ENCODE measurements at regions not wholly inside any gene's neighbourhood (a gene's known extent, or its start where the extent isn't known, plus 50 kb on each side); places are given as distances from the start of the nearest gene placed in this dataset.
"Not testable (repeated sequence)": the region's sequence is repeated elsewhere in the genome, so short reads cannot be mapped to it uniquely, and the experiment has no call there.

DNA sequence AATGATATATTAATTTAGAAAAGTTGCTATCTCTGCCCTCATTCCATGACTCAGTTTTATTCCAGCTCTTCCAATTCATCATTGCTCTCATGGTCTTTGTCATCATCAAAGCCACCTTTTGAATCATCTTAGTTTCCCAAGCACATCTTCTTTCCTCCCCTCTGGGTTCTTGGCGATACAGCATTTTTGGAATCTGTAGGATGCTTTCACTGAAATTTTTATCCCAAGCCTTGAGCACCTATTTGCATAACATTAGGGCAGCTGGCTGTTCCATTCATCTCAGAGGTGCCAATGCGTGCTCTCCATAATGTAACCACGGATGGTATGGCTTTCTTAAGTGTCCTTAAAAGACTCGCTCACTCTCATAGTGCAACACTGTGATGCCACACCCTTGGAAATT is 100.4 kb downstream of the SNX5 start:
- DNase-seq (no peak), ATAC-seq (no peak)
- Mint-ChIP-seq H3K4me1 (ENCODE audit: low read depth) (peaks cover 10% of the 10 kb centered on the region), H3K4me3 (no peak overlapping the region), H3K36me3 (ENCODE audit: insufficient read depth) (no peaks in the 10 kb centered on the region), H3K9me3 (no peaks in the 10 kb centered on the region), H3K27me3 (ENCODE audit: low read depth) (peaks cover 4% of the 10 kb centered on the region)

DNA sequence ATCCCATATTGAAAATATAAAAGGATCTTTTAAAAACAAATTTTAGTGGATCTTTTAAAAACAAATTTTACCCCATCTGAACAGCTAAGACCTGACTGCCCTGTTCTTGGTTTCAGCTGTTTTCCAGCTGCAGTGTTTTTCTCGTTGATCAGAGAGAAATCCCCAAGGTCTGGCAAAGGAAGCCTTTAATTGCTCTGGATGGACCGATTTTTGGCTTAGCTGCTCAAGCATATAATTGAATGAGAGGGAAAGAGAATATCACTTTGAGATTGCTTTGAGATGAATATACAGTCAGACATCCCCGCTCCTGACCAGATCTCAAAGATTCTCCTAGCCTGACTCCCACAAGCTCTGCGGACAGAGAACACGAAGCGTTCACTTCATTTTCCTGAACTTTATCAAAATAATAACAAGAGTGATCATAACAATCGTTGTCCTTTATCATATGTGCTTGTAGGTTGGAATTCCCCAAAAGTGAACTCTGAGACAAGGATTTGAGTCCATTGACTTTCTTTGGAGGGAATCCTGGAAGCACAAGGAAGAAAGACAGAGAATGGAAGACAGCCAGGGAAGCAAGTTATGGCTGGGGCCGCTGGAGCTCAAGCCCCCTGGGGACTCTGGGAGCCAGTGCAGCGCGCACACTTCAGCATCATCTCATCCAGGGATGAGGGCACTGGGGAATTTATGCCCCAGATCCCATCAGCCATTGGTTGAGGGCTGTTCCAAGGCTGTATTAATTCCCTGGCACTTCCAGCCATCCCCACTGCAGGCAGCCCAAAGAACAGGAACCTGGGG is 101.3 kb downstream of the SNX5 start:
- Mint-ChIP-seq H3K4me1 (ENCODE audit: low read depth) (peaks cover 8% of the 10 kb centered on the region), H3K27me3 (ENCODE audit: low read depth) (peaks cover 4% of the 10 kb centered on the region), H3K4me3 (no peak overlapping the region), H3K36me3 (ENCODE audit: insufficient read depth) (no peaks in the 10 kb centered on the region), H3K9me3 (no peaks in the 10 kb centered on the region)
- no peak for DNase-seq
- no peak for ATAC-seq

DNA sequence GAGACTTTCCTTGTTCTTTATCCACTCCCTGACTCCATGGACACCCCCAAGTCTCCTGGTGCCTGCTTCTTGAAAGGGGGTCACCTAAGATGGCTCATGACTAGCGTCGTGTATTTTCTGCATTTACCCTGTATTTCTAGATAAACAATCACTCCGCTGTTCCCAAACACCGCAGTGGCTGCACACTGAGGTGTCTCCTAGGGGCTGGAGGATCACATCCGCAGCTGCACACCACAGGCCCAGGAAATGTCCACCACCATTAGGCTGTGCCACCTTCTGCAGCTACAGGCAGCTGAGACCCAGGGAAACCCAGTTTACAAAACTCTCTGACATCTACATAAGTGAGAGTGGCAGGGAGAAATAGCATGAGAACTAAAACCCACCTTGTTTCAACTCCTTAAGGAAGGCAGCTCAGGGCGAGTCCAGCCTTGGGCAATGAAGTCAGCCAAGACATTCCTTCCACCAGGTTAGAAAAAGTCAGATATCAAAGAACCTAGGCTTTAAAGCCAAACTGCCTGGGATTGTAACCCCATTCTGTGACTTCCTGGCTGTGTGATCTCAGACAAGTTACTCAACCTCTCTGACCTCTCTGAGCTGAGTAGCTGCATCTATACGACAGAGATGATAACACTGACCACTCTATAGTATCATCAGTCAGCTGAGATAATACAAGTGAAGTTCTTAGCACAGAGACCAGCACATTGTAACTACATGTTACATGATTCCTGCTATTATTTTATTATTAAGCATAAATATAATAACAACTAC is 102.2 kb downstream of the SNX5 start:
- H3K4me1 Mint-ChIP-seq (ENCODE audit: low read depth) = peaks cover 2% of the 10 kb centered on the region
- H3K27me3 Mint-ChIP-seq (ENCODE audit: low read depth) = peaks cover 3% of the 10 kb centered on the region
- no peak overlapping the region for H3K4me3 Mint-ChIP-seq
- DNase-seq (no peak), ATAC-seq (no peak)
- no peaks in the 10 kb centered on the region for H3K9me3 Mint-ChIP-seq
- H3K36me3 Mint-ChIP-seq (ENCODE audit: insufficient read depth) = no peaks in the 10 kb centered on the region

DNA sequence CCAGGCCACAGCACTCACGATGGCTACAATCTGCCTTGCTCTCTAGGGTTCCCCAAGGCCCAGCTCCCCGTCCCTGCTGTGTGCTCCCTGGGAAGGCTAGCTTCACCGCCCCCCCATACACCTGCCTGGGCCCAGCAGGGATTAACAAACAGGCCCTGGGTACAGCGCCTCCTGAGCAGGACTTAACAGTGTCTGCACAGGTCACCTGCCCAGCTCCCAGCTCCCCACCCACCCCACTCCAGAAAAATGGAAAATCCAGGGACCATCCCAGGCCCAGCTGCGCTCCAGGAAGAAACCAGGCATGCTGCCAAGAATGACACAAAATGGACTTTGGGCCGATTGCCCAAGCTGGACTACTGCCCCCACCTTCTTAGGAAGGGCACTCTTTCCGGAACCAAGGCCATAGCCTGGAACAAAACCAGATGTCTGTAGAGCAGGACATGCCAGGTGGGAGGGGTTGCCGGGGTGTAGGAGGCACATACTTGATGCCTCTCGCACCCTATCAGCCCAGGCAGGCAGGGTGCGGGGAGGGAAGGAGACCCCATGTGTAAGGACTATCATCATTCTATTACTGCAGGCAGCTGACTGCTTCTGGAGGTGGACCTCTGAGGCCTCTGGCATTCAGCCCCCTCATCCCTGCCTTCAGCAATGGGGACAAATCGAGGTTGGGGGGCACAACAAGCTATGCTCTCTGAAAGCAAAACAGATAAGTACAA is 104.9 kb downstream of the SNX5 start:
- DNase-seq (no peak), ATAC-seq (no peak)
- H3K4me3 Mint-ChIP-seq = no peak overlapping the region
- H3K9me3 Mint-ChIP-seq = no peaks in the 10 kb centered on the region
- peaks cover 17% of the 10 kb centered on the region for H3K4me1 Mint-ChIP-seq (ENCODE audit: low read depth)
- H3K27me3 Mint-ChIP-seq (ENCODE audit: low read depth) = peaks cover 3% of the 10 kb centered on the region
- no peaks in the 10 kb centered on the region for H3K36me3 Mint-ChIP-seq (ENCODE audit: insufficient read depth)

DNA sequence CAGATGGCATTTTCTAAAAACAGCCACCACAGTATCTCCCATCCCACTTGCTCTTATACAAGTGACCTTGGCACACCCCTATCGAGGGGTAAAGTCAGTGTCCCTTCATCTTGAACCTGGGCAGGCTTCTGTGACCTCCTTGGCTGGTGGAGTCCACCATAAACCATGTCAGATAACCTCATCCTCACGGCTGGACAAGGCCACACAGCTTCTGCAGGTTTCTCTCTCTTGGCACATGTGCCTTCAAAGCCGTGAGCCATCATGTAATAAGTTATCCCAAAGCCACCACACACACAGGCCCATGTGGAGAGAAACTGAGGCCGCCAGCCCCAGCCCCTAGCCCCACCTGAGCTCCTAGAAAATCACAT is 105.4 kb downstream of the SNX5 start:
- no peaks in the 10 kb centered on the region for H3K9me3 Mint-ChIP-seq
- ATAC-seq (no peak), DNase-seq (no peak)
- H3K36me3 Mint-ChIP-seq (ENCODE audit: insufficient read depth) = no peaks in the 10 kb centered on the region
- H3K27me3 Mint-ChIP-seq (ENCODE audit: low read depth) = peaks cover 3% of the 10 kb centered on the region
- no peak overlapping the region for H3K4me3 Mint-ChIP-seq
- peaks cover 19% of the 10 kb centered on the region for H3K4me1 Mint-ChIP-seq (ENCODE audit: low read depth)

DNA sequence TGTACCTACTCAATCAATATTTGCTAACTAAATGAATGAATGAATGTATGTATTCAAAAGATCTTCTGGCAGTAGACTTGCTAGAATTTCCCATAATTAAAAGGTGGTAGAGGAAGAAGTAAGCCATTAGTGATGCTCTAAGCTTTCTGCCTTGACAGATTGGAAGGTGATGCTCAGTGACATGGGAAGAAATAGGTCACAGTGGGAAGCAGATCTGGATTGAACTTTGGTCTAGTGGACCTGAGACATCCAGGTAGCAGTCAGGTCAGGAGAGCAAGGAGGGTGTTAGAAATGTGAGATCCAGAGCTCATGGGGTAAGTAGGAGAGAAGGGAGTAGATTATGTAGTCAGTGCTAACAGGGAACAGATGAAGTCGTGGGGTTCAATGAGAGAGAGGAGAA is 106.4 kb downstream of the SNX5 start:
- ATAC-seq (no peak), DNase-seq (no peak)
- no peaks in the 10 kb centered on the region for H3K9me3 Mint-ChIP-seq
- H3K36me3 Mint-ChIP-seq (ENCODE audit: insufficient read depth) = no peaks in the 10 kb centered on the region
- peaks cover 21% of the 10 kb centered on the region for H3K4me1 Mint-ChIP-seq (ENCODE audit: low read depth)
- peaks cover 3% of the 10 kb centered on the region for H3K27me3 Mint-ChIP-seq (ENCODE audit: low read depth)
- H3K4me3 Mint-ChIP-seq = no peak overlapping the region

DNA sequence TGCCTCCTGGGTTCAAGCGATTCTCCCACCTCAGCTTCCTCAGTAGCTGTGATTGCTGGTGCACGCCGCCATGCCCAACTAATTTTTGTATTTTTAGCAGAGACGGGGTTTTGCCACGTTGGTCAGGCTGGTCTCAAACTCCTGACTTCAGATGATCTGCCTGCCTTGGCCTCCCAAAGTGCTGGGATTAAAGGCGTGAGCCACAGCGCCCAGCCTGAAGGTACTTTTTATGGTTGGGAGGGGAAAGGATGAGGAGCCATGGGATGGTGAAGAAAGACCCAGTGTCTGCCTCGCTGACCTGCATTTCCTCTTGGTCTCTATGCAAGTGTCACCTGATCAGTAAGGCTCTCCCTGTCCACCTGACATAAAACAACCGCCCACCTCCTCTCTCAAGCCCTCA is 107.0 kb downstream of the SNX5 start:
- H3K4me1 Mint-ChIP-seq (ENCODE audit: low read depth) = peaks cover 25% of the 10 kb centered on the region
- not testable (repeated sequence) for H3K4me3 Mint-ChIP-seq; H3K9me3 Mint-ChIP-seq; ATAC-seq; DNase-seq; H3K27me3 Mint-ChIP-seq (ENCODE audit: low read depth); H3K36me3 Mint-ChIP-seq (ENCODE audit: insufficient read depth)

DNA sequence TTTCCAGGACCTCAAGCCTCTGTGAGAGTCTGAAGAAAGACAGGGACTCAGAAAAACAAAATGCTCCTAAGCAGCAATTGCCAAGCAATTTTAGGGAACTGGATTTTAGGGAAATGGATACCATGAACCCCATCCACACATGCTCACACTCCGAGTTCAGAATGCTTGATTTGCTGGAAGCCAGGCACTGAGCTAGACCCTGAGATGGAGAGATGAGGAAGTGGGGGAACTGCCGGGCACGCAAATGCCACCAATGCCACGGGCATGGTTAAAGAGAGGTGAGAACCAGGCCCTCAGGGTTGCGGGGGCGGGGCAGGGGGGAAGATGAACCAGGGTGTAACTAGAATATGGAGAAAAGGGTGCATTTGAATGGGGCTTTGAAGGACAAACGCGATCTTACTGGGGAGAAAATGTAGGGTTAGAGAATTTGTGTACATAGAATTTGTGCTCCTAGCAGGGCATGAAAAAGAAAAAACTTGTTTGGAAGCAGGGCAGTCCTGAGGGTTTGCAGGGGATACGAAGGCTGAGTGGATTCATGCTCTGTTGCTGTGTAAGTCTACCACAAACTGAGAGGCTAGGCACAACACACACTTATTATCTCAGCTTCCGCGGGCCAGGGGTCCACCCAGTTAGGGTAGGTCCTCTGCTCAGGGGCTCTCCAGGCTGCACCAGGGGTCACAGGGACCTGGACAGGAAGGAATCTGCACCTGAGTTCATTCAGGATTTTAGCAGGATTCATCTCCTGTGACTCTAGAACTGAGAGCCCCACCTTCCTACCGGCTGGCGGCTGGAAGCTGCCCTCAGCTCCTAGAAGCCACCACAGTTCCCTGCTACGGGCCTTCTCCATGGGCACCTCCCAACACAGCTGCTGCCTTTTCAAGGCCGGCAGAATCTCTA is 108.0 kb downstream of the SNX5 start:
- Mint-ChIP-seq H3K9me3 (no peaks in the 10 kb centered on the region), H3K27me3 (ENCODE audit: low read depth) (peaks cover 3% of the 10 kb centered on the region), H3K4me3 (no peak overlapping the region), H3K4me1 (ENCODE audit: low read depth) (peaks cover 27% of the 10 kb centered on the region), H3K36me3 (ENCODE audit: insufficient read depth) (no peaks in the 10 kb centered on the region)
- DNase-seq = no peak
- ATAC-seq = no peak

DNA sequence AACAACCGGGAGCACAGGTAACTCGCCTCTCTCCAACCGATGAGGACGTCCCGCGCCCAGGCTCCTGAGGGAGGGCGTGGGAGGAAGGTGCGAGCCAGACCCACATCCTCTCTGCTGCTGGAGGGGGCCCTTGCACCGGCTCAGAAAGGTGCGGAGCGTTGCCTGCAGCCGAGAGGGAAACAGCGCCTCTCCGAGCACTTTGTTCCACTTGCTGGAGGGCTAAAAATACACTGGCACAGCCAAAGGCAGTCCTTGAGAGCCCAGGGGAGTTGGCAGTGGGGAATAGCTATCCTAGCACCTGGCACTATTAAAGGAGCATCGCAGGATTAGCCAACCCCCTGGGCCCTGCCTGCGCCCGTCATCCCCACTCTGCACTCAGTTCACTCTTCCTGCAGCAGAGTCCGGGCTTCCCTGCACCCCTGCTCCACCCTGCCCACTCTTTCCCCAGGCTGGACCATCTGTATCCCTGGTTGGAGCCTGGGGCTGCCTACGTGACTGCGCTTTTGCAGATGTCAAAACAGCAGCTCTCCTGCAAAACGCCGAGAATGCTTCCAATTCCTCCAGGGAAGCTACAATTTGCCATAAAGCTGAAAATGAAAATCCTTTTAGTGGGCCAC is 108.9 kb downstream of the SNX5 start:
- Mint-ChIP-seq H3K9me3 (no peaks in the 10 kb centered on the region), H3K36me3 (ENCODE audit: insufficient read depth) (no peaks in the 10 kb centered on the region), H3K27me3 (ENCODE audit: low read depth) (peaks cover 3% of the 10 kb centered on the region), H3K4me1 (ENCODE audit: low read depth) (peaks cover 27% of the 10 kb centered on the region), H3K4me3 (no peak overlapping the region)
- DNase-seq (no peak), ATAC-seq (peak; percentile 56 to 58)

DNA sequence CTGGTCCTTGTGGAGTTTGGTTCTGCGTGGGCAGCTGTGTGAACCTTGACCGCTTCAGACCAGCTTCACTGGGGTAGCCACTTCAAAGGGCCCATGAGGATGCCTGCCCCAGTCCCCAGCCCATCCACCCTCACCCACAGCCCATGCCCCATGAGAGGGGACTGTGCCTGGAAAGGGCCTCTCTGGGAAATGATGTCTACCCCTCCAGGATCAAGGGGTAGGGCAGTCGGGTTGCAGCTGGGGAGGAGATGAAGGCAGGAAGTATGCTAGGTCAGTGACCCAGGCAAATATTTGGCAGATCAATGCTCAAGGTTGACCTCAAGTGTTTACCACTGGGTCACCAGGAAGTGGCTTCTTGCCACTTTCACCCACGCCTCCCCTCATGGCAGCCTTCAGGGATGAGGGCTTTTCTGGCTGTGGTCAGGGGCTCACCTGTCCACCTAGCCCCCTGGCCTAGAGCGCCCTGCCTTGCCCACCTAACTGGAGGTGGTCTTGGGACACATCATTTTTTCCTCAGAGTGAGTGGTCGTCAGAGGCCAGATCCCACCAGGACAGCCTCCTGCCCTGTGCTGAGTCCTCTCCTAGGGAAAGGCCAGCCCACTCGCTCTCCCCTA is 109.5 kb downstream of the SNX5 start:
- H3K27me3 Mint-ChIP-seq (ENCODE audit: low read depth) = peaks cover 3% of the 10 kb centered on the region
- H3K9me3 Mint-ChIP-seq = no peaks in the 10 kb centered on the region
- no peak overlapping the region for H3K4me3 Mint-ChIP-seq
- H3K36me3 Mint-ChIP-seq (ENCODE audit: insufficient read depth) = no peaks in the 10 kb centered on the region
- DNase-seq = no peak
- ATAC-seq = no peak
- H3K4me1 Mint-ChIP-seq (ENCODE audit: low read depth) = peaks cover 27% of the 10 kb centered on the region

DNA sequence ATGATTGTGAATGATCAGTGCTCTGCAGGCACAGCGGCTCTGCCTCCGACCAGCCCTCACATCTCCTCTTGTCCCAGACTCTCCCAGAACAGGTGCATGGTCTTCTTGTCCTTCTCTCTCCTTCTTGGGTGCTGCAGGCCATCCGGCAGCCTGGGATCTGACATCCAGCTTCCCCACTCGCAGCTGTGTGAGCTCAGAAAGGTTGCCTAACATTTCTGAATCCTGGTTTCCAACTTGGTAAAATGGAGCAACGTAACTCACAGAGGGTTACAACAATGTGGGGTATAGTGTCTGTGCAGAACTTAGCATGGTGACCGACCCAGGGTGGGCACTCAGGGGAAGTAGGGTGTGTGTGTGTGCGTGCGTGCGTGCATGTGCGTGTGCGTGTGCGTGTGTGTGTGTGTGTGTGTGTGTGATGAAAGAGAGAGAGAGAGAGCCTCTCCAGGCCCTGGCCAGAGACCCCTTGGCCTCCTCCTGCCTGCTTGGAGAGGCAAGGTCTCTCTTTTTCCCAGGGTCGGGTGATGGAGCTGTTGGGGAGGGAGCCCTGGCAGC is 110.1 kb downstream of the SNX5 start:
- Mint-ChIP-seq H3K4me3 (no peak overlapping the region), H3K36me3 (ENCODE audit: insufficient read depth) (no peaks in the 10 kb centered on the region), H3K4me1 (ENCODE audit: low read depth) (peaks cover 27% of the 10 kb centered on the region), H3K9me3 (no peaks in the 10 kb centered on the region), H3K27me3 (ENCODE audit: low read depth) (peaks cover 3% of the 10 kb centered on the region)
- DNase-seq = no peak
- ATAC-seq = no peak

DNA sequence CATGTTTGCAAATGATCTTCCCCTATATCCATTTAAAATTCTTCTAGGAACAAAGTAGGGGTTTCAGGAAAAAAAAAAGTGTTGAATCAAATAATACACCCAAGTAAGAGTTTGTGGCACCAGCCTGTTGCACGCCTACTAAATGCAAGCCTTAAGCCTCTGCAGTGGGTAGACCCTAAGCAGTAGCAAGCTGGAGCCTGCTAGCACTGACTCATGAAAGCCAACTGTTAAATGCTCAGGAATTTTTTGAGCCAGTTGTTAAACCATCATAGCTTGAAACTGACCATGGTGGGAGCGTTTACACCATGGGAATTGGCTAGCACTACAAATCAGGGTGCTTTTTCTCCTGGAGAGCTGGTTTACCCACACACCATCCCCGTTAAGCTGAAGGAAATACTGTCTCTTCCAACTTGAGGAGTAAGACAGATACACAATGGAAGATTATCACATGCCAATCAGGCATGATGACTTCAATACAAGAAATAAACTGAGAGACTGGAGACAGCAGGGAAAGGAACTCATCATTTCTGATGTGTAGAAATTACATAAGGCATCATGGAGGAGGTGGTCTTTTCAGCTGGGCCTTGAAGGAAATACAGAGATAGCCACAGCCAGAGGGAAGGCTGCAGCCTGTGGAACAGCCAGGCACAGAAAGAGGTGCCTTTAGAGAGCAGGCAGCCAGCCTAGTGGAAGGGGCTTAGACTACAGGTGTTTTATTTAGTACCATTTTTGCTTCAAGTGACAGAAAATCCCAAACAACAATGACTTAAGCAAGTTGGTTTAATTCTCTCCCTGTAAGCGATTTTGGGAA is 110.8 kb downstream of the SNX5 start:
- ATAC-seq (no peak), DNase-seq (no peak)
- Mint-ChIP-seq H3K4me3 (no peak overlapping the region), H3K9me3 (no peaks in the 10 kb centered on the region), H3K4me1 (ENCODE audit: low read depth) (peaks cover 27% of the 10 kb centered on the region), H3K36me3 (ENCODE audit: insufficient read depth) (no peaks in the 10 kb centered on the region), H3K27me3 (ENCODE audit: low read depth) (peaks cover 3% of the 10 kb centered on the region)

All from activated T-cell treated with anti-CD3 and anti-CD28 coated beads, Interleukin-2, amount 50 U/mL, for 4 hours (primary cell).